ENCODE measurements at regions not wholly inside any gene's neighbourhood (a gene's known extent, or its start where the extent isn't known, plus 50 kb on each side); places are given as distances from the start of the nearest gene placed in this dataset.

GRCh38 chr13:109918179-109918711, 131.9 kb upstream of the IRS2 start:
- no peak for TF ChIP-seq POLR2A (IDR thresholded peaks at IDR 0.05; ENCODE audit: low read depth)
- TF ChIP-seq CTCF (IDR thresholded peaks at IDR 0.05), result no peak
